ENCODE measurements at regions not wholly inside any gene's neighbourhood (a gene's known extent, or its start where the extent isn't known, plus 50 kb on each side); places are given as distances from the start of the nearest gene placed in this dataset.

DNA sequence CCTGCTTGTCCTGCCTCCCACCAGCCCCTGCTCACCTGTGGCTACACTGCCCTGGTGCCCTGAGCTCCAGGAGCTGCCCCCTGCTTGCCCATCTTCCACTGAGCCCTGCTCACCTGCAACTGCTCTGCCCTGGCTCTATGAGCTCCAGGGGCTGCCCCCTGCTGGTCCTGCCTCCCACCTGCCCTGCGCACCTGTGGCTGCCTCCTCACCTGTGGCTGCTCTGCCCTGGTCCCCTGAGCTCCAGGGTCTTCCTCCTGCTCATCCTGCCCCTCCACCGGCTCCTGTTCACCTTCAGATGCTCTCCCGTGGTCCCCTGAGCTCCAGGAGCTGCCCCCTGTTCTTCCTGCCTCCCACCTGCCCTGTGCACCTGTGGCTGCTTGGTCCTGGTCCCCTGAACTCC is 247.6 kb downstream of the TMEM121 start:
- TF ChIP-seq EZH2 (IDR thresholded peaks at IDR 0.05; ENCODE audit: insufficient read depth, poor library complexity, severe bottlenecking) (no peak), EZH2phosphoT487 (IDR thresholded peaks at IDR 0.05; ENCODE audit: insufficient read depth, low read depth) (no peak)
